HG03060 (cell line): ENCODE measurements at regions not wholly inside any gene's neighbourhood (a gene's known extent, or its start where the extent isn't known, plus 50 kb on each side); places are given as distances from the start of the nearest gene placed in this dataset.

Source experiments
- ATAC-seq: cut with Tn5 transposase; IDR thresholded peaks from one replicate; pipeline ENCODE4 v1.9.1; 2021; ENCODE audit warnings: low read depth, moderate number of reproducible peaks; ENCODE audit not compliant: unreplicated experiment

DNA sequence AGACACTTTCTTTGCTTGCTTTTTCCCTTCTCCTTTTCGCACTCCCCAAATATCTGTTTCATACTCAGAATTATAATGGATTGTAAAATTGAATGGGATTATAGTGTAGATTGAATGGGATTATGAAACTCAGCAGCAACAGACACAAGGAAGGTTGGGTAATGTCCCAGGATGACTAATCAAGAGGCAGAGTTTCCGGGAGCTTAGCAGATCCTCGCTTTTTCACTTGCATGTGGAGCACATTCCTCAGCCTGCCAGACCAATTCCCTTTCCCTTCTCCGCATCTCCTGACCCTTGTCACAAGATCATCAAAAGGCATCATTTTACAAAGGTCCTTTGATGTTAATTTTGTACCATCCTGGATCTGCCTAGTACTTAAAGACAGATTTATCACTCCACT is 55.1 kb upstream of the SLC1A1 start:
- no peak for ATAC-seq

- no peak for ATAC-seq
These were observed 56.9 kb upstream of the SLC1A1 start for GRCh38 chr9:4433379-4433778.

- ATAC-seq, result no peak
These were observed 59.6 kb upstream of the SLC1A1 start for GRCh38 chr9:4430432-4431261.

DNA sequence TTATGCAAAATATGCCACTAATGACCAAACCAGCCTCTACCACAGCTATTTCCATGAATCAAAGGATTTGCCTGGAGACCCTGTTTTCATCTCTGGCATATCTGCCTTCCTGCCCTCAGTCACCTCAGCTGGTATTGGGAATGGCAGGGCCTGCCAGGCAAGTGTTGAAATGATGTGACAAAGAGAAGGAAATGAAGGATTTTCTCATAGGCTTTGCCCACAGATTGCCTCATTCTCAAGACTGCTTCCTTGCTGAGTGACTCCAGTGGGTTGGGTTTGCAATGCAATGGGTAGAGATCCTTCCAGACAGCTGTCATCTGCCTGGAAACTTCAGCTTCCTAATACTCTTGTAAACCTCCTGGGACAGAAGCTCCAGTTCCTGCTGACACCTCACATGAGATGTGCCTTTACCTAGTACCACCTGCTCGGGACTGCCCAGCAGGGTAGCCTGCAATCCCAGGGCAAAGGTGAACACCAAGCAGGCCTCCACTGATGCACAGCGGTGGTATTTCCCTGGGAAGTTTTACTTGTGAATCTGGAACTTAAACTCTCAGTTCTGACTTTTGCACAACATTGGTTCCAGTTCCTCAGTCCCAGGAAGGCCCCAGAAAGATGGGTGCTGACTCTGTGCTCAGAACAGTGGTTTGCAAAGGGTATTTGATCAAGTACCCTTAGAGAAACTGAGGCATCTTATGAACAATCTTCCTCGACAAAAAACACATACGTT is 64.8 kb upstream of the SLC1A1 start:
- no peak for ATAC-seq

GRCh38 chr9:4424891-4425290 is 65.4 kb upstream of the SLC1A1 start:
- no peak for ATAC-seq

GRCh38 chr9:4424038-4424437 is 66.2 kb upstream of the SLC1A1 start:
- no peak for ATAC-seq

DNA sequence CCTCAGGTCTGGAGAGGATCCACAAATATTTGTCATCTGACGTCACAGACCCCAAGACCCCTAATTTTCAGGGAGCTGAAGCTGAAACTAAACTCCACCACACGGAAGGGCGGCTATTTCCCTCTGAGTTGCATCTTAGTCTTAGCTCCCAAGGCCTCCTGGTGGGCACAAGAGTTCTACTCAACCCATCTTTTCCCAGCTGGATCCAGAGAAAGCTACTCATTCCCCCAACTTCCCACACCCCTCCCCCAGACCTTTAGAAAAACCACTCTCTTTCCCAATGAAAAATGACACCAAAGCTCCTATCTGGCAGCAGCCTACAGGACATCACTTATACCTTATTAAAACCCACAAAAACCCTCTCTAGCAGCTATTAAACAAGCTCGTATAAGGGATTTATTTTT is 67.1 kb upstream of the SLC1A1 start:
- no peak for ATAC-seq

- ATAC-seq, result no peak
These were observed 67.8 kb upstream of the SLC1A1 start for GRCh38 chr9:4422495-4422894.

GRCh38 chr9:4421847-4422246 is 68.4 kb upstream of the SLC1A1 start:
- no peak for ATAC-seq

DNA sequence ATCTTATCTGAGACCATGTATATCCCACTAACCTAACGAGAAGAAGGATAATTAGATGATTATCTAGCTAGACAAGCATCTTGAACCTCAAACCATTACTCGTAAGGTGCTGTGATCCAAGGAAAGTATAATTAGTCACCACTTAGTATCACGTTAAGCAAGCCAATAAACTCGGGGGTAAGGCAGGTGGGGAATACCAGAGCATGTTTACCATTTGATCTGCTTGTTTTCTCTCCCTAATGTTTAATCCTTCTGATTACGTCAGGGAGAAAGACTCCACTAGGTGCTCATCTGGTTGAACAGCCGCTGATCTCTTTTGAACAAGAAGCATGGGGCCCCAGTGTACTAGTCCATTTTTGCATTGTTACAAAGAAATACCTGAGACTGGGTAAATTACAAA is 69.9 kb upstream of the SLC1A1 start:
- ATAC-seq, result no peak

- no peak for ATAC-seq
These were observed 72.5 kb upstream of the SLC1A1 start for GRCh38 chr9:4417578-4418325.

DNA sequence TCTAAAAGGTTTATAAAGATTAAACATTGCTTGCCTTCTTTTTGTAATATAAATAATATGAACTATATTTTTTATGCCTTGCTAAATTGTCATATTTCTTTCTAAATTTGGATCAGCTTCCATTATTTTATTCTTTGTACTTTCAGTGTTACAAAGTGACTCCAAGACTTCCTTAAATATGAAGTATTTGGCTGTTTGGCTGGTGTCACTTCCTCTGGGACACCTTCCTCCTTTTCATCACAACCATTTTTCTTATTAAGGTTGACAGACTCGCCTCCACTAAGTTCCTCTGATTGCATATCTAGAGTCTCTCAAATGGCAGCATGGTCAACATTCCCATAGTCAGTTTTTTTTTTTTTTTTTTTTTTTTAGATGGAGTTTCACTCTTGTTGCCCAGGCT is 73.8 kb upstream of the SLC1A1 start:
- ATAC-seq, result no peak

GRCh38 chr9:4415281-4415680 is 75.0 kb upstream of the SLC1A1 start:
- ATAC-seq, result no peak

- ATAC-seq, result no peak
These were observed 76.4 kb upstream of the SLC1A1 start for GRCh38 chr9:4413856-4414255.

DNA sequence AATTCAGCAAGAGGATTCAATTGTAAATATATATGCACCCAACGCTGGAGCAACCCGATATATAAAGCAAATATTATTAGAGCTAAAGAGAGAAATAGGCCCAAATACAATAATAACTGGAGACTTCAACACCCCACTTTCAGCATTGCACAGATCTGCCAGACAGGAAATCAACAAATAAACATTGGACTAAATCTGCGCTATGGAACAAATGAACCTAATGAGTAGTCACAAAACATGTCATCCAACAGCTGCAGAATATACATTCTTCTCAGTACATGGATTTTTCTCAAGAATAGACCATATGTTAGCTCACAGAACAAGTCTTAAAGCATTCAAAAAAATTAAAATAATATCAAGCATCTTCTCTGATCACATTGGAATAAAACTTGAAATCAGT is 86.1 kb upstream of the SLC1A1 start:
- ATAC-seq, result no peak

- no peak for ATAC-seq
These were observed 87.8 kb upstream of the SLC1A1 start for GRCh38 chr9:4402501-4402900.

GRCh38 chr9:4400731-4401130 is 89.5 kb upstream of the SLC1A1 start:
- no peak for ATAC-seq

GRCh38 chr9:4397917-4398316 is 92.4 kb upstream of the SLC1A1 start:
- no peak for ATAC-seq

DNA sequence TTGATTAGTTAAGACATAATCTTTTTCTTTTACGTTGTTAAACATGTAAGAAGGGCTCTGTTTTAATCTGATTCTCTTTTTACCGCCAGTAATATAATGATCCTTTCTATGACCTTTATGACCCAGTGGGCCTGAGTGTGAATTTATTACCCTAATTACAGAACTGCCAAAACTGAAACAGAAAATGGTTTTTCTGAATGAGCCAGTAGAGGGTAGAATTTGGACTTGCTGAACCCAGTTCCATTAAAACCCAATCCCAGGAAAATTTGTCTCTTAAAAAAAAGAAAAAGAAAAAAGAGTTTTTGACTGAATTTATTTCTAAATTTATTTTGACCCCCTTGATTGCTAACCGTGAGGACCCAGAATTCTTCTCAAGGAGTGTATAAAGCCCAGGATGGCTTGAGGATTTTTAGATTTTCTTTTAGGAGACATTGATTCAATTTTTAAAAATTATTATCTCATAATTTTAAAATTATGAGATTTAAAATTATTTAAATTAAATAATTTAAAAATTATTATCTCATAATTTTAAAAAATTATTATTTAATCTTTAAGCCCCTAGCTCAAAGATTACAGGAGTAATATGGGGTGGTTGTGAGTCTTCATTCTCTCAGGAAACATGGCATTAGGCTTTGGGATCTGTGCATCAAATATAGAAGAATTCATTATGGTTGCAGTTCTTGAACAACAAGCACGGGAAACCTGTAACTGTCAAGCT is 94.1 kb upstream of the GLIS3 start:
- ATAC-seq, result no peak

DNA sequence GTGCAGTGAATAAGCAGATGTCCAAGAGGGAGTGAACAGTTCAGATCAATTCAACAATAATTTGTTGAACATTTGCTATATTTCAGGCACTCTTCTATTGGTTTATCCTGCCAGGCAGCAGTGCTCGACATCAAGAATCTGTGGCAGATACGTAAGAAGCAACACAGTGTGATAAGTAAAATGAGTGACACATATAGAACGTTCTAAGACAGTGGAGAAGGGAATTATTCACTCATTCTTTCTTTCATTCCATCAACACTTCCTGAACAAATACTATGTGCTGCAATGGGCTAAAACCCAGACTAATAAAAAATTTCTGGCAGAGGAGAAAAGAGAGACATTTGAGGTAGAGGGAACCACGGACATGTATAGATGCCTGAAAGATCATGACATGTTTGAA is 89.9 kb upstream of the GLIS3 start:
- no peak for ATAC-seq

- no peak for ATAC-seq
These were observed 89.1 kb upstream of the GLIS3 start for GRCh38 chr9:4389003-4389402.
